ENCODE measurements at regions not wholly inside any gene's neighbourhood (a gene's known extent, or its start where the extent isn't known, plus 50 kb on each side); places are given as distances from the start of the nearest gene placed in this dataset.

GRCh38 chr3:5059782-5060181, 62.3 kb upstream of the ARL8B start:
- Histone ChIP-seq H4K5ac (ENCODE audit: insufficient read length, low read depth, low read length) (no peak overlapping the region), H3K23me2 (ENCODE audit: insufficient read length, low read depth, low read length, poor library complexity, severe bottlenecking) (no peaks in the 10 kb centered on the region), H2AK5ac (ENCODE audit: insufficient read length, low read length) (no peak overlapping the region), H3K56ac (ENCODE audit: insufficient read length, low read depth, low read length) (no peak overlapping the region), H2BK15ac (ENCODE audit: low read depth, low read length) (no peak overlapping the region), H3K79me2 (ENCODE audit: insufficient read depth, low read length) (no peaks in the 10 kb centered on the region), H2AFZ (ENCODE audit: low read length) (no peak overlapping the region), H3K4me1 (ENCODE audit: insufficient read depth, low read length) (no peaks in the 10 kb centered on the region), H3K4ac (ENCODE audit: low read depth, low read length) (no peak overlapping the region), H3K18ac (ENCODE audit: insufficient read length, low read depth, low read length) (no peak overlapping the region), H2BK5ac (ENCODE audit: insufficient read length, low read length) (no peak overlapping the region), H4K20me1 (ENCODE audit: control insufficient read depth, insufficient read depth, insufficient read length) (no peaks in the 10 kb centered on the region), H3K4me2 (ENCODE audit: insufficient read depth, insufficient read length, low read length) (no peak overlapping the region), H3K27me3 (ENCODE audit: insufficient read depth, low read length) (no peaks in the 10 kb centered on the region), H3K9me3 (ENCODE audit: control insufficient read depth, low read depth, low read length) (no peaks in the 10 kb centered on the region), H3K27ac (ENCODE audit: insufficient read length, low read depth, low read length) (no peak overlapping the region), H2BK20ac (ENCODE audit: low read depth, low read length, poor library complexity, severe bottlenecking) (no peak overlapping the region), H4K91ac (ENCODE audit: insufficient read length, low read depth, low read length) (no peak overlapping the region), H2BK12ac (ENCODE audit: insufficient read length, low read depth, low read length) (no peak overlapping the region), H3K9ac (ENCODE audit: extremely low read depth, insufficient read length, low read length) (no peak overlapping the region), H3T11ph (ENCODE audit: low read length) (no peak overlapping the region), H2BK120ac (ENCODE audit: low read depth, low read length, poor library complexity, severe bottlenecking) (no peak overlapping the region), H3K23ac (ENCODE audit: insufficient read length, low read depth, low read length) (no peak overlapping the region), H3K14ac (ENCODE audit: insufficient read depth, low read length) (no peak overlapping the region), H3K79me1 (ENCODE audit: insufficient read depth, low read depth, low read length, poor library complexity, severe bottlenecking) (no peaks in the 10 kb centered on the region), H4K8ac (replicated peaks; ENCODE audit: insufficient read length, low read depth, low read length) (no peak overlapping the region)
- WGBS (ENCODE audit: extremely low coverage, insufficient read length, low lambda C conversion rate), result no CpG with 5 or more reads among the region's 7 CpGs
- Mint-ChIP-seq H3K36me3 (ENCODE audit: insufficient read depth in 1 of 3, low read depth in 3 of 3) (no peaks in the 10 kb centered on the region), H3K27me3 (ENCODE audit: low read depth) (no peaks in the 10 kb centered on the region), H3K4me3 (no peak overlapping the region), H3K4me1 (no peaks in the 10 kb centered on the region), H3K9me3 (no peaks in the 10 kb centered on the region), H3K27ac (no peak overlapping the region)
- DNase-seq, result no peak
- TF ChIP-seq, protein P1, sequence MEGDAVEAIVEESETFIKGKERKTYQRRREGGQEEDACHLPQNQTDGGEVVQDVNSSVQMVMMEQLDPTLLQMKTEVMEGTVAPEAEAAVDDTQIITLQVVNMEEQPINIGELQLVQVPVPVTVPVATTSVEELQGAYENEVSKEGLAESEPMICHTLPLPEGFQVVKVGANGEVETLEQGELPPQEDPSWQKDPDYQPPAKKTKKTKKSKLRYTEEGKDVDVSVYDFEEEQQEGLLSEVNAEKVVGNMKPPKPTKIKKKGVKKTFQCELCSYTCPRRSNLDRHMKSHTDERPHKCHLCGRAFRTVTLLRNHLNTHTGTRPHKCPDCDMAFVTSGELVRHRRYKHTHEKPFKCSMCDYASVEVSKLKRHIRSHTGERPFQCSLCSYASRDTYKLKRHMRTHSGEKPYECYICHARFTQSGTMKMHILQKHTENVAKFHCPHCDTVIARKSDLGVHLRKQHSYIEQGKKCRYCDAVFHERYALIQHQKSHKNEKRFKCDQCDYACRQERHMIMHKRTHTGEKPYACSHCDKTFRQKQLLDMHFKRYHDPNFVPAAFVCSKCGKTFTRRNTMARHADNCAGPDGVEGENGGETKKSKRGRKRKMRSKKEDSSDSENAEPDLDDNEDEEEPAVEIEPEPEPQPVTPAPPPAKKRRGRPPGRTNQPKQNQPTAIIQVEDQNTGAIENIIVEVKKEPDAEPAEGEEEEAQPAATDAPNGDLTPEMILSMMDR (conservative IDR thresholded peaks at IDR 0.05), result no peak
